Spleen (tissue), 7 donors: ENCODE measurements at regions not wholly inside any gene's neighbourhood (a gene's known extent, or its start where the extent isn't known, plus 50 kb on each side); places are given as distances from the start of the nearest gene placed in this dataset.

ENCODE experiments used
- POLR2A ChIP-seq, 3 donors: fragments of 450-650 bp; IDR thresholded peaks; one replicate each; pipeline ENCODE4 v1.5.1; 2017; ENCODE audit warnings: antibody characterized with exemption in 3 of 3, mild to moderate bottlenecking in 1 of 3
- TF ChIP-seq, protein P1 (sequence below), 11 experiments: fragments of 200-600 bp in 7 of 11; fragments of 450-650 bp in 4 of 11; sonication (generic) in 4 of 11; IDR thresholded peaks in 8 of 11; conservative IDR thresholded peaks in 3 of 11; 1 replicate in 7 of 11; 2 replicates in 4 of 11; pipeline versions ENCODE4 v1.4.0 to v1.8.0; 2016 to 2021; ENCODE audit warnings: antibody characterized with exemption in 11 of 11, inconsistent platforms in 4 of 11, mild to moderate bottlenecking in 1 of 11
- donor health status: DM: no; HTN: no; CAD: no; lungs with moderate emphysema.
- donor health status: DM: no; HTN: no; CAD: no.
- donor health status: DM: no; HTN: no; CAD: no.

DNA sequence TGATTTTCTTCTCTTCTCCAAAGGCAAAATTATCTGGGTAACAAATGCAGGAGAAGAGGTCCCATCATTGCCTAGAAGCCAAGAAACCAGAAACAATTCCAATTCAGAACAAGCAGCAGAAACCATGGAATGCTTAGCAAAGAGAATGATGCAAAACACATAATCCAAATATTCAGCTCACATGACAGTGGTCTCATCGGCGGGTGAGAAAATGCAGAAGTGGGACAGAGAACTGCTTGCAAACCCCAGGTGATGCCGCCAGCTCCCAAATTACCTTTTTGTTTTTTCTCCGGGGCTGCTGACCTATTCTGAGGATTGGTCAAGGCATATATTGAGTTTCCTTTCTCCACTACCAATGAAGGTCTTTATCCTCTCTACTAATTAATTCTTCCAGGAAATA lies 99.7 kb downstream of the ZNF22 start:
- no peak for TF ChIP-seq POLR2A (IDR thresholded peaks at IDR 0.05)
- TF ChIP-seq, protein P1, sequence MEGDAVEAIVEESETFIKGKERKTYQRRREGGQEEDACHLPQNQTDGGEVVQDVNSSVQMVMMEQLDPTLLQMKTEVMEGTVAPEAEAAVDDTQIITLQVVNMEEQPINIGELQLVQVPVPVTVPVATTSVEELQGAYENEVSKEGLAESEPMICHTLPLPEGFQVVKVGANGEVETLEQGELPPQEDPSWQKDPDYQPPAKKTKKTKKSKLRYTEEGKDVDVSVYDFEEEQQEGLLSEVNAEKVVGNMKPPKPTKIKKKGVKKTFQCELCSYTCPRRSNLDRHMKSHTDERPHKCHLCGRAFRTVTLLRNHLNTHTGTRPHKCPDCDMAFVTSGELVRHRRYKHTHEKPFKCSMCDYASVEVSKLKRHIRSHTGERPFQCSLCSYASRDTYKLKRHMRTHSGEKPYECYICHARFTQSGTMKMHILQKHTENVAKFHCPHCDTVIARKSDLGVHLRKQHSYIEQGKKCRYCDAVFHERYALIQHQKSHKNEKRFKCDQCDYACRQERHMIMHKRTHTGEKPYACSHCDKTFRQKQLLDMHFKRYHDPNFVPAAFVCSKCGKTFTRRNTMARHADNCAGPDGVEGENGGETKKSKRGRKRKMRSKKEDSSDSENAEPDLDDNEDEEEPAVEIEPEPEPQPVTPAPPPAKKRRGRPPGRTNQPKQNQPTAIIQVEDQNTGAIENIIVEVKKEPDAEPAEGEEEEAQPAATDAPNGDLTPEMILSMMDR (IDR thresholded peaks at IDR 0.05 in 8 of 11, conservative IDR thresholded peaks at IDR 0.05 in 3 of 11), result no peak
